PC-3 (cell line): ENCODE measurements at regions not wholly inside any gene's neighbourhood (a gene's known extent, or its start where the extent isn't known, plus 50 kb on each side); places are given as distances from the start of the nearest gene placed in this dataset.

Source experiments
- CTCF ChIP-seq: fragments of 300-600 bp; sonication (generic); conservative IDR thresholded peaks from 2 replicates; pipeline ENCODE4 v1.5.1; 2017; ENCODE audit warnings: antibody characterized with exemption, low read depth, mild to moderate bottlenecking, low read length
- EZH2 ChIP-seq: fragments of 300-600 bp; sonication (generic); IDR thresholded peaks from one replicate; pipeline ENCODE4 v1.6.1; 2017; ENCODE audit warnings: antibody characterized with exemption, mild to moderate bottlenecking, low read length; ENCODE audit not compliant: unreplicated experiment

GRCh38 chr9:31615966-31616365, 768.5 kb upstream of the ACO1 start:
- TF ChIP-seq CTCF (no peak), EZH2 (no peak)
